Stimulated activated CD4-positive, alpha-beta T cell treated with anti-CD3 and anti-CD28 coated beads, Interleukin-2, amount 100 ng/mL, for 4 hours (primary cell): ENCODE measurements at regions not wholly inside any gene's neighbourhood (a gene's known extent, or its start where the extent isn't known, plus 50 kb on each side); places are given as distances from the start of the nearest gene placed in this dataset.
"Not testable (repeated sequence)": the region's sequence is repeated elsewhere in the genome, so short reads cannot be mapped to it uniquely, and the experiment has no call there.

Experiments used
- DNase-seq: peaks from one replicate; pipeline ENCODE4 v3.0.0-alpha.2; 2020; ENCODE audit warnings: low read depth

- no peak for DNase-seq
Observed at GRCh38 chr14:52124791-52125684, 56.2 kb upstream of the NID2 start.

- DNase-seq, result not testable (repeated sequence)
Observed at GRCh38 chr14:52122163-52122562, 53.3 kb upstream of the NID2 start.

GRCh38 chr14:52121441-52121840 lies 52.6 kb upstream of the NID2 start:
- no peak for DNase-seq

- DNase-seq, result no peak
Observed at GRCh38 chr14:52119030-52119429, 50.2 kb upstream of the NID2 start.
